H4 (cell line): ENCODE measurements at regions not wholly inside any gene's neighbourhood (a gene's known extent, or its start where the extent isn't known, plus 50 kb on each side); places are given as distances from the start of the nearest gene placed in this dataset.

Source experiments
- DNase-seq: peaks from one replicate; pipeline ENCODE4 v3.0.0-alpha.2; 2015; ENCODE audit warnings: low spot score

DNA sequence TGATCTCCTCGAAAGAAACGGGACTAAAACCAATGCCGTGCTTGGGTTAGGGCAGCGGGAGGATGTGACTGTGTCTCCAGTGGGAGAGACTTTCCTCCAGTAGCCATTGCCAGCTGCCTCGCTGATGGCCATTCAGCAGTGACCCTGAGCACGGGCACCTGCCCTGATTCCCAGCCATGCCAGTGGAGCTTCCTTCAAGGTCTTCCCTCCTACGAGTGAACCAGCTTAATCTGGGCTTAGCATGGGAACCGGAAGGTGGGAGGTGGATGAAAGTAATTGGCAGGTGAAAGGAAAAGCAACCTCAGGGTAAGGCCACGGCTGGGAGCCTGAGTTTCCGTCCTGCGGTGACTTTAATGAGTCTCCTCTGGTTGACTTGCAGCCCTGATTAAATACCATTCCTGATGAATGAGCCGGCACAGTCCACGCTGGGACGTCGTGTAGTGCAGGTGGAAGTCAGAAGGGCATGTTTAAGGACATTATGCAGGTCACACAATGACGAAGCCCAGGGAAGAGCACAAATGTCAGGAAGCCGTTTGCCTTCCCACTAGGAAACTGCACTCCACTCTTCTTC, 813.5 kb downstream of the QKI start:
- no peak for DNase-seq

DNA sequence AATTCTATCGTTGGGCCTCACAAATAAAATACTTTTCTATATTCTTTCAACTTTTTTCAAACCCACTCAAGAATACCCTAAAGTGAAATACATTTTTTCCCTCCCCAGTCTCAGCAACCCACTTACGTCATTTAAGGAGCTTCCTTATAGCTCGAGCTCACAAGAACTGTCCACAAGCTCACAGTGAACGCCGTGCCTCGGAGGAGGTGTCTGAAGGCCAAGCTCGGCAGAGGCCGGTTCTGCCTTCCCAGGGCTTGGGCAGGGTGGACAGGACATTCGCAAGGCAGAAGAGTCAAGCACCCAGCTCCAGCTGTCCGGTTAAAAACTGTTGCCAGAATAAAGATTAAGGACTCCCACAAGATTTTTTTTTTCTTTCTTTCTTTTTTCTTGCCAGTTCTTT, 802.3 kb downstream of the QKI start:
- DNase-seq: no peak

DNA sequence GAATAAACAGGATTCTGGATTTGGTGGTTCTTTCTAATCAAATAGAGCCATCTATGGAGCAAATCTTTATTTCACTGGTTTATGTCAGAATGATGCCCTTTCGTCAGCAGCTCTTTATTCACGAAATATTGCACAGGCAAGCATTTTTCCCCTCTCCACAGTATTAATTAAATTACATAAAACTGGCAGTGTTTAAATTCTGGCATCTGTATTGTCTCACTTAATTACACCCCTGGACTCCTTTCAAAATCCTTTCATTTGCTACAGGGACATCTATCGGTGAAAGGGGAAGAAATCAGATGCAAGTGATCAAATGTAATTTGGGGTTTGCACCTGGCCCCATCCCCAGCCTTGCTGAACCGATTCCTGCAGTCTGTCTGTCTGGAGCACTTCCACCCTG, 801.9 kb downstream of the QKI start:
- DNase-seq: no peak

DNA sequence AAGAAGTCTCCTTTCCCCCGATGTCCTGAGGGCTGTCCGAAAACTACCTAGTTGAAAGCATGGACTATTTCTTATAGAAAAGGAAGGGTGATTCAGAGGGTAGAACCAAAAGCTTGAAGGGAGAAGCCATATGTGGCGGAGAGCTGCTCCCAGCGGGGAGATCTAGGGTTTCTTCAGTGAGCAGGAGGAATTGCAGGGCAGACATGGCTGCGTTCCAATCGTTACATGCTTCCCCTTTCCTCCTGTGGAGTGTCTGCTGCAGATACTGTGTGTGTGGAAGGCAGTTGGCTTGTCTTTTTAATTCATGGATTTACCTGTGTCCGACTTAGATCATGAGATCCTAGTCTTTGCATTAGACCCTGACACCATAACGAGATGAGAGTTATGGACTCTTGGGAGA, 799.5 kb downstream of the QKI start:
- DNase-seq: no peak

DNA sequence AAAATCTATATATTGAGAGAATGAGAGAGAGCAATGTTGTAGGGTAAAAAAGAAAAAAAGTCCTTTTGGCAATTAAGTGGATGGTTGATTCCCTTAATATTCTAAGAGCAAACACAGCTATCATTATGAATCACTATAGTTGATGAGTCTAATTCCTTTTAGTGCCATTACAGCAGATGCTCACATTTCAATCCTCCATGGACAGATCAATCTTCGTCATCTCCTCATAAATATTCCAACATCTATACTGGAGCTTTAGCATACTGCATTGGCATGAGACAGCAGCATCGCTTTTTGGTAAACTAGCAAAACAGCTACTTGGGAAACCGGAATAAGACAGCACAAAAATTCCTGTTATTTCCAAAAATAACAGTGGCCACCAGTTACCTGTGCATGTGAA, 796.7 kb downstream of the QKI start:
- DNase-seq: no peak

DNA sequence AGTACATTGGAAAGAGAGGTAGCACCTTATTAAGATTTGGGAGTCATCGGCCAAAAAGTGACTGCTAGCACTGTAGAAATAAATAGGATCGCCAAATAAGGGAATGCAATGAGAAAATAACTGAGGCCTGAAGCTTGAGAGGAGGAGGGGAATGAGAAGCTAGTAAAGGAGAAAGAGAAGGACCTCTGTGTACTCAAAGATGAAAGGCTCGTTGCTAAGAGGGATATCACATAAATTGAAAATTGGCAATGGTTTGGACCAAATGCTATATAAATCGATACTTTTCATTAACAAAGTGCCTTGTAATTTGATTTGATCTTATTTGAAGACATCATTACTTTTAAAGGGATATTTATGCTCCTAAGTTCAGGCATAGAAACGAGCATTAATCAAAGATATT, 796.3 kb downstream of the QKI start:
- DNase-seq: no peak

DNA sequence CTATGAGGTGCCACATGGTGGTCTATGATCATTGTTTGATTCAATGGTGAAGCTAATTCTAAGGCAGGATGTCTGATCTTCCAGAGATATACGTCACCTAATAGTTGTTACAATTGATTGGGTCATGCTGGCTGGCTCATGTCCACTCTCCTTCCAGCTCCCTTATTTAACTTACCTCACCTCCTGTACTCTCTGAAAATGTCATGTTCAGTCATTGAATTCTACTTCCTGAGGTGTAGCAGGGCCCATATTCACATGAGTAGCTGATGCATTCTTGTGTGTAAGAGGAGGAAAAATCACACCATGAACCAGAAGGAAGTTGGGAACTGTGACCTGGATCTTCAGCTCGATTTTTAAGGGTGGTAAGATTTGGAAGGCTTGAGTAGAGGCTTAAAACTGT, 795.8 kb downstream of the QKI start:
- no peak for DNase-seq

DNA sequence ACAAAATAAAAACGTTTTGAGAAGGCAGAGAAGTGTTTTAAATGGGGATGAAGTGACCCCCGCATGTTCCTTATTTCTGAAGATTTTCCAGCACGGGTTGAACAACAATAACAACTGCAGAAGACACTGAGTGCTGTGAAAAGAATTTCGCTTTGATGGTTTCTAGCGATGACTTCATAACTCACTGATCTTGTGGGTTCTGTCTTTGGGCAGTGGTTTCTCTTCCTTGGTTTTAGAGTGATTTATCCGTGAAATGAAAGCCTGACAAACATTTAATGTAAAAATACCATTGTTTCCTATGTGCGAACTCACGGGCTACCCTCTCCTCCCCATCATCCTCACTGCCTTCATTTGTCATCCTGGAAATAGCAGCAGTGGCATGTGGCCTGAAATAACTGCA, 793.9 kb downstream of the QKI start:
- DNase-seq: no peak

DNA sequence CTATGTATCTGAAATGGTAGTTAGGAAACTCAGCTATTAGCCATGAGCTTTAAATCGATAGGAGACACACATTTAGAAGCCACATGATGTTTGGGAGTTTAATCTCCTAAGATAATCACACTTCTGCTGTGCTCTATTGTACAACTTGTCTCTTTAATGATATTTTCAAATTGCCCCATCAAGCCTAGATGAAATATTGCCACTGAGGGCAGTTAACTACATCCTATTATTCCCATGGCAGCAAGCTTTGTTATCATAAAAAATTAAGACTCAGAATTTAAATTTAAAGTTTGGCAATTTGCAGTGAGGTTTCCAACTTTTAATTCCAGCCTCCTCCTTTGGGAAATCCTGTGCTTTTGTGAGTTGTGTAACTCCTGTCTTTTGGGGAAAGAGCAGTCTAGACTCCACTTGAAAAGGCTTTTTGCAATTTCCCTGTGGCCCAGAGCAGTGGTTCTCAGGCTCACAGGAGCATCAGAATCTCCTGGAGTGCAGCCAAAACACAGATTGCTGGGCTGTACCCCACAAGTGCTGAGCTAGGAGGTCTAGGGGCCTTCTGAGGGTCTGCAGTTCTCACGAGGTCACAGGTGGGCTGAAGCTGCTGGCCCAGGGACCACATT, 792.4 kb downstream of the QKI start:
- DNase-seq: no peak

DNA sequence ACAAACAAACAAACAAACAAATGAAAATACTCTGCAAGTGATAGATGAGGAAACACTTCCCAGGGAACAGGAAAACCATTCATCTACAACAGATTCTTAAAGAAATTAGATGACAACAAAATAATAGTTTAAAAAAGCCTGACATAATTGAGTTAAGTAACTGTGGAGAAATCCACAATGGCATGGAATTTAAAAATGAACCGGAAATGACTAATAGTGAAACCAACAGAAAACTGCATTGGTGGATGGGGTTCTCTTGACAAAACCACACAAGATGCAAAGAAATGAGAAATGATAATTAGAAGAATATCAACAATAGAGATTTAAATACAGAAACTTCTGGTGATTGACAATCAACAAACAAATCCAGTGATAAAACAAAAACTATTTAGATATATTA, 785.6 kb downstream of the QKI start:
- DNase-seq: no peak

DNA sequence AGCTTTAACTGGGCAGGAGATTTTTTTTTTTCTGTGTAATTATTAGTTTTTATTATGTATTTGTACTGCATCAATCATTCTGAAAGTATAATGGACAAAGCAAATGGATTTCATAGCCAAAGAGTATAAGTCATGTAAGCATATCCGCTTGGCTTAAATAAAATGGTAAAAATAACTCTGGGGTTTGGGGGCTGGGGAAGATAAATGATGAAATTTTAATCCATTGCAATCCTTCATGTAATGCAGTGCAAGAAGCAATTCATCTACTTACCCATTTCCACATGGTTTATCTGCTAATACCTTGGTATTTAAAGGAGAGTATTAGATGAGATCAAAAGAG, 781.4 kb downstream of the QKI start:
- DNase-seq: no peak

DNA sequence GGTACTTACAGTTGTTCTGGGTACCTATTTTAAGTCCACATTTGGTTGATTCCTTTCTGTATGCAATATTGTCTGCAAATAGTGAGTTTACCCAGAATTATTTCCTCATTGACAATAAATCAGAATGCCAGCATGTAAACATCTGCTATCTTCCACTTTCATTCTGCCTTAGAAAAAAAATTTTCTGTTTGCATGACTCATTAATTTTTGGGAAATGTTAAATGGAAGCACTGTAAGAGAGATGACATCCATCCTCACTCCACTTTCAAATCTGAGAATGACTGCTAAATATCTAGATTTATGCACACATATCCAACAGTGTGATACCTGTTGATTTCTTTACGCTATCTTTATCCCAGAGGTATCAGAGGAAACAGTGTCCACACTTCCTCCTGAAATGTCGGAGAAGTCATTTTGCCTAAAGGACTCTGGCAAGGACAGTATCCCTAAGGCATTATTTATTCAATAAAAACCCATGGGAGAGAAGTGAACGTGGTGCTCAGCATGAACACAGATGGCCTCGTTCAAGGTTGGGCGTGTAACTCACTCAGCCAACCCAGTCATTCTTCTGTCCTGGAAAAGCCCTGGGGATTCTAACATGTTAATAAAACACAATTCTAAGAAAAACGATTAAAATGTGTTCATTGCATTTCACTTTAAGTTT, 780.9 kb downstream of the QKI start:
- DNase-seq: no peak

DNA sequence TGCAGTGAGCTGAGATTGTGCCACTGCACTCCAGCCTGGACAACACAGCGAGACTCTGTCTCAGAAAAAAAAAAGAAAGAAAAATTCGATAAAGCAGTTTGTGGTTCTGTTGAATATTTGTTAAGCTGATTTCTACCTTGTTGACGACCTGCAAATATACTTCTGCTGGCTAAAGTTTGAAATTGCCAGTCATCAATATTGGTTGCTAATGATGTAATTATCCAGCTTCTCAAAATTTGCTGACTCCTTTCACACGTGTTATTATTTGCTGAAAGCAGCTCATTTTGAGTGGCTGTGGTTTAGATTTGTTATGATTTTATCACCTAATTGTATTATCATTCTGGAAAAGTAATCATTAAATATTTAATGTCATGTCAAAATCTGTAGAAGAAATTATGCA, 774.3 kb downstream of the QKI start:
- no peak for DNase-seq

DNA sequence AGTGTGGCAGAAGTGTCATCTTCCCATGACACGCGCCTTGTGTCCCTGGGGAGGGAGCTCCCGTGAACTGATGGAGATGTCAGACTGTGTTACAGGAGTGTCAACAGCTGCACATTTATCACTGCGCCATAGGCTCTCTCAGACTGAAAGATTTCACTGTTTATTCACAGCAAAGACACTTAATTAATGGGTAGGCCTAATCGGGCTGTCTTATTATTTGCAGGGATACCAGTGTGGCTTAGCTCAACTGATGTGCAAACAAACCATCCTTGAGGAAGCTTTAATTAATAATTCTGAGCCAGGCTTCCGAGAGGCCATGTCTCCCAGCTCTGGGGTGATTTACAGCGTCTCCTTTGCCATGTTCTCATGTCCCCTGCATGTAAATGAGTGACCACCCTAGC, 771.0 kb downstream of the QKI start:
- no peak for DNase-seq

DNA sequence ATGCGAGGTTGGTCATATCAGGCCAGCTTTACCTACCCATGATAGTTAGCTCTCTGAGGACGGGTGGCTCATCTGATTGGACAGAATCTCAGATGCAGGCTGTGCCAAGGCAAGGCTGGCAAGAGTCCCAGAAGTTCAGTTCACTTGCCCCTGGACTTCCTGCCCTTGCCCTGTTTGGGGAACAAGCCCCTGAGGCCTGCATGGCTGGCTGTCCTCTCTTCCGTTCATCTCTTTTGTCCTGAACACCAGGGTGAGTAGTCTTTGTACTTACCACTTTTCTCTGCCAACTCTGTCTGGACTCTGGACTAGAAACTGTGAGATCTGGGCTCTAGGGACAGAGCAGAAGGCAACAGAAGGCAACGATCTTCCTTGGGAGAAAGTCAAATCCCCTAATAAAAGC, 769.9 kb downstream of the QKI start:
- no peak for DNase-seq

DNA sequence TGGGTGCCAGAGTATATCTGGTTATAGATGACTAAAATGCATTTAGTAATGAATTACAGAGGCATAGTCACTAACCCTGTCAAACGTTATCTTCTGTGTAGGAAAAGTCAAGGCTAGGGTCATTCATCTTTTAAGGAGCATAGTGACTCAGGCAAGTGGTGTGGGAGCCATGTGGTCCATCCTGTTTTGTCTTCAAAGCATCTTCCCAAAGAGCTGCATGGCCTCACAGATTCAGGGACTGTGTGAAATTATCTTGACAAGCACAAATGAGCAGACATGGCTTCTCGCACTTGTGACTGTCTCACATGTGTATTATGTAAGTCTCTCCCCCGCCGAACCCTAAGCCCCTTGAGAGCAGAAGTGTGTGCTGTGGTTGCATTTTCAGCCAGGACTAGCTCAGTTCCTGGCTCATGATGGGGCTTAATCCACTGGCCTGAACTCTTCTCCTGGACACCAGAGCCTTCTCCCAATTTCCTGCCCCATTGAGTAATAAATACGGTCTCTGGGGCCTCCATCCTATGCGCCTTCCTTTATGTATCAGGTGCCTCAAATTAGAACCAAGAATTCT, 769.1 kb downstream of the QKI start:
- DNase-seq: no peak

DNA sequence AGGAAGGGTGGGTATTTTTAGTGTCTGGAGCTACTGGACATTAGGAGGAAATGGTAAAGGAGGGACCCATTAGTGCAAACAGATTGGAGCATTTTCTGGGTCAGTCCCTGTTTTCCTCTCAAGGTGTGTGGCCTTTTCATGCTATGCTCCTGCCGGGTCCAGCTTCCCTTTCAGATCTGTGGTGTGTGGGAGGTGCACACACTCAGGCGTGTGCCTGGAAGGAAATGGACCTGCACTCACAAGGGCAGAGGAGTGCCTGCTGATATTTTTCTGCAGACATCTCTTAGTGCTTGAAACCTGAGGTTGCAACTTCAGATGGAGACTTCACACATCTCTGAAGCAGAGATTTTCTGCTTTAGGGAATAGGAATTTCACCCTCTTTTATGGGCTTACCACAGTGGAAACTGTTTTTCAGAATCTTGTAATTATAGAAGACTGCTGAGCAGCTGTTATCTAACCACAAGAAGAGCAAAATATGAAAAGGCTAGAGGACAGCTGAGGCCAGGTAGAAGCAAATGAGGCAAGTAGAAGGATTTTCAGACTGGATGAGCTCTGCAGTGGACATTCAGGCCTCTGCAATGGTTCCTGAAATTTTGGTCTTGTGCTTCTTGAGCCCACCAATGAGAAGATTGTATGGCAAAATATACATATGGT, 764.3 kb downstream of the QKI start:
- DNase-seq: no peak

DNA sequence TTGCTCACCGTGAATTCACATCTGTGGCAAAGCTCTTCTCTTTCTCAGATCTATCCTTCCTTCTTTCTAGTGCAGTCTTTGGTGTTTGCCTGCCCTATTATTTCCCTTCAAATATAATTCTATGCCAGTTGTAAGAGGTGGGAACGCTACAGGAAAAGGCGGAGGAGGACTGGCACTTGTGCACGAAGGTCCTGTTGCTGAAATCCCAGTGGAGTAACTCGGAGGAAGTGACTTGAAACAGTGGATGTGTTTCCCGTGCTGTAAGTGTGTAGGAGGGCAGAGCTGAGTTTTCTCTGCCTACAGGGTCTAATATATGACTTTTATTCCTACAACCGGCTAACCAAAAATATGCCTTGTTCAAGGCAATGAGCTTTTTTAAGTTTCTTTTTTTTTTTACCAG, 754.8 kb downstream of the QKI start:
- DNase-seq: no peak

DNA sequence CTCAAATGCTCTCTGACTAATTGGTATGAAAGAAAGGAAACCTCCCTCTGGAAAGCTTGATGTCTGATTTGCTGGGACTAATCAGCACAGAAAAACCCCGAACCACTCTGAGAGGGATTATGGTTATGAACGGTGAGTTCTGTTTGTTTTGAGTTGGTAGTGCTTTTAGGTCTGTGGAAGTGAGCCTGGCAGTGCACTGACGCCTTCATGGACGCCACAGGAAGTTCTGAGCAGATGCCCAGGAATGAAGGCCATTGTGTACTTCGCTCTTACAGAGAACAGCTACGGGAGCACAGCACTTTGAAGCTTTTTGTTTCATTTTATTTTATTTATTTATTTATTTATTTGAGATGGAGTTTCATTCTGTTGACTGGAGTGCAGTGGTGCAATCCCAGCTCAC, 754.1 kb downstream of the QKI start:
- no peak for DNase-seq

DNA sequence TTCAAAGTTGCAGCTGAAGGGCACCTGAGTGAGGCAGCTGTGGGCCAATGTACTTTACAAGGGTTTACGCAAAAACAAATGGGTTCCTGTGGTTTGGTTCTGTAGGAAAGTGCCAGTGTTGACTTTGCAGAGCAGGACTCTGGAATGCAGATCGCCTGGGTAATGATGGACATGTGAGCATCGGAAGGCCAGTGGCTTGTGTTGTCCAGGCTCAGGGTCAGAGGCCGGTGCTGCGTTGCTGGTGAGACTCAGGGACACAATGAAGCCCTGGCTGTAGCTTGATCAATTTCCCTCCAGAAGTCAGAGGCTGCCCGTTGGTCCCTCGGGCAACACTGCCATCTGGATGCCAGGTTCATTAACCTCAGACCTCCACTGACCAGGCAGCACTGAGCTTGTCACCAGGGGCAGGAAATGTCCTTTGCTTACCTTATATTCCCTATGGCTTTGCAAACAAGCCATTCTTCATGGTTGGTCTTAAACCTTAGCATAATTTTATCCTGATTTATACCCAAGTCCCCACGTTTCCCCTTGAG, 753.4 kb downstream of the QKI start:
- no peak for DNase-seq

DNA sequence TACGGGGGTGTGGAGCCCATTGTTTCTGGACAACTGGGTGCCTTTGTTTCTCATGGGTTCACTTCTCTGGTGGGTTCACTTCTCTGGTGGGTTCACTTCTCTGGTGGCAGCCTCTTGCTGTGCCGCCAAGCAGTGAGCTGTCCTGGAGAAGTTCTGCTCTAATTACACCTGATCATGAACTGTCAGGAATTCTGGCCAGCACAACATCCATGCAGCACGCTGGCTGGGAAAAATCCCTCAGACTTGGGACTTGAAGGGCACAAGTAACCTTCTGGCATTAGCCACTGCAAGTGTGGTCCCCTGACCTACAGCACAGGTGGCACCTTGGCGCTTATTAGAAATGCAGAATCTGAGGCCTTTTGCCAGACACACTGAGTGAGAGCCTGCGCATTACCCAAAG, 752.5 kb downstream of the QKI start:
- DNase-seq: no peak

DNA sequence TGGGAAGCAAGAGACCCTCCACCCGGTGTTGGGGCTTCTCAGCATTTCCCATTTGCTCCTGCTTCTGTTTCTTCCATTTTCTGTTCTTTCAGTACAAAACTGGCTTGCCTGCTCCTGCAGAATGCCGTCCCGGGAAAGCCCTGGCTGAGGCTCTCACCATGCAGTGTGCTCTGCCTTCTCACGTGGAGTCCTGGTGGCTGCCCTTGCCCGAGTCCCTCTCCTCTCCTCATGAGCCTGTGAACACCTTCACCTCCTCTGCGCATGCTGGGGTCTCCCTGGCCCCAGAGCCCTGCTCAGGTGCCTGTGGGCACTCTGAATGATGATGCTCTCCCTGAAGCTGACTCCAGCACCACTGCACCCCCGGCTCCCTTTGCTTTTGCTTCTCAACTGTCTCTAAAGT, 752.0 kb downstream of the QKI start:
- DNase-seq: no peak

DNA sequence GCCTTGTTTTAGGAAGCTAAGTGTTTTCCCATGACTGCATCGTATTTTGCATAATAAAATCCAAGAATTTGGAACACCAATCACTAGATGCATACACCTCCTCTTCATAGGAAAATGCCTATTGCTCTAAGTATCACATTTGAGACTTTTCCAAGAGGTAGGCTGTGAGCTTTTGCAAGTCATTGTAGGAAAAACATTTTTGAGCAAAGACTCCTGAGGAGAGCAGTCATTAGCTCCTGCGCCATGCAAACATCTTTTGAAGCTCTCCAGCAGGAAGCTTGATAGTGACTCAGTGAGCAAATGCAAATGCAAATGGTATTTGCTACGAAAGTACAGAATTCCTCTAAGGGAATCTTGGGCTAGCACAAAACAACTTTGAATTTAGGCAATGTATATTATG, 750.4 kb downstream of the QKI start:
- no peak for DNase-seq
